CD14-positive monocyte (primary cell): ENCODE measurements at regions not wholly inside any gene's neighbourhood (a gene's known extent, or its start where the extent isn't known, plus 50 kb on each side); places are given as distances from the start of the nearest gene placed in this dataset.

Source experiments
- DNase-seq, 3 donors: peaks; one replicate each; pipeline ENCODE4 v3.0.0-alpha.2; 2011 to 2022
- H2AFZ ChIP-seq: 2 replicates; pipeline ENCODE4 v1.6.0; 2012; ENCODE audit warnings: mild to moderate bottlenecking, low read depth, low read length, inconsistent platforms; ENCODE audit not compliant: insufficient read depth, poor library complexity, severe bottlenecking
- H3K27ac ChIP-seq, 2 donors: 1 replicate in 1 of 2; 2 replicates in 1 of 2; pipeline ENCODE4 v1.5.1; 2012 to 2013; ENCODE audit warnings: low read length in 2 of 2, control low read depth in 1 of 2, inconsistent platforms in 1 of 2, low read depth in 1 of 2, mild to moderate bottlenecking in 1 of 2
- H3K27me3 ChIP-seq, 2 donors: one replicate each; pipeline versions ENCODE4 v1.6.0 to v1.6.1; 2011 to 2013; ENCODE audit warnings: low read length in 2 of 2; ENCODE audit not compliant: control insufficient read depth in 2 of 2, insufficient read depth in 2 of 2
- H3K36me3 ChIP-seq, 2 donors: replicated peaks in 1 of 2; 1 replicate in 1 of 2; 2 replicates in 1 of 2; pipeline versions ENCODE4 v1.5.1 to v1.6.1; 2012 to 2013; ENCODE audit warnings: low read length in 2 of 2, control low read depth in 1 of 2, inconsistent platforms in 1 of 2, mild to moderate bottlenecking in 1 of 2; ENCODE audit not compliant: insufficient read depth in 2 of 2, control insufficient read depth in 1 of 2
- H3K4me1 ChIP-seq, 2 donors: 1 replicate in 1 of 2; 2 replicates in 1 of 2; pipeline versions ENCODE4 v1.5.1 to v1.6.1; 2012 to 2013; ENCODE audit warnings: low read length in 2 of 2, control low read depth in 1 of 2, inconsistent platforms in 1 of 2, mild to moderate bottlenecking in 1 of 2, moderate library complexity in 1 of 2; ENCODE audit not compliant: insufficient read depth in 2 of 2, control insufficient read depth in 1 of 2
- H3K4me2 ChIP-seq: replicated peaks from 2 replicates; pipeline ENCODE3; 2012; ENCODE audit warnings: low read length, moderate library complexity, mild to moderate bottlenecking; ENCODE audit not compliant: poor library complexity, severe bottlenecking; ENCODE audit errors: extremely low read depth
- H3K4me3 ChIP-seq, 3 experiments: fragments of 200-600 bp in 1 of 3; sonication (generic) in 1 of 3; replicated peaks in 1 of 3; 1 replicate in 2 of 3; 2 replicates in 1 of 3; pipeline ENCODE4 v1.5.1; 2011 to 2013; ENCODE audit warnings: low read length in 3 of 3, mild to moderate bottlenecking in 3 of 3, control low read depth in 2 of 3, low read depth in 2 of 3, inconsistent platforms in 1 of 3, moderate library complexity in 1 of 3
- H3K79me2 ChIP-seq: 2 replicates; pipeline ENCODE4 v1.6.0; 2012; ENCODE audit warnings: mild to moderate bottlenecking, control low read depth, inconsistent platforms, low read length, moderate library complexity; ENCODE audit not compliant: insufficient read depth
- H3K9ac ChIP-seq: 2 replicates; pipeline ENCODE4 v1.6.0; 2017; ENCODE audit warnings: low read length, mild to moderate bottlenecking; ENCODE audit not compliant: insufficient read depth, poor library complexity, severe bottlenecking
- H3K9me3 ChIP-seq, 2 donors: replicated peaks in 1 of 2; 1 replicate in 1 of 2; 2 replicates in 1 of 2; pipeline versions ENCODE4 v1.5.1 to v1.6.1; 2012 to 2013; ENCODE audit warnings: low read length in 2 of 2, control low read depth in 1 of 2; ENCODE audit not compliant: control insufficient read depth in 1 of 2, insufficient read depth in 1 of 2
- H4K20me1 ChIP-seq: 2 replicates; pipeline ENCODE4 v1.6.0; 2012; ENCODE audit warnings: mild to moderate bottlenecking, low read length, control low read depth, moderate library complexity; ENCODE audit not compliant: insufficient read depth
- H3K27ac Mint-ChIP-seq, 7 donors: one replicate each; pipeline ENCODE4 v1.8.0; 2020; ENCODE audit warnings: mild to moderate bottlenecking in 7 of 7, mixed read lengths in 7 of 7, moderate library complexity in 6 of 7, inconsistent platforms in 2 of 7
- H3K27me3 Mint-ChIP-seq, 3 donors: one replicate each; pipeline ENCODE4 v1.8.0; 2021 to 2022; ENCODE audit warnings: low read depth in 3 of 3, mild to moderate bottlenecking in 3 of 3, mixed read lengths in 3 of 3, moderate library complexity in 3 of 3, inconsistent platforms in 1 of 3
- H3K36me3 Mint-ChIP-seq, 2 donors: one replicate each; pipeline ENCODE4 v1.8.0; 2020; ENCODE audit warnings: mixed read lengths in 2 of 2, inconsistent platforms in 1 of 2, mild to moderate bottlenecking in 1 of 2
- H3K4me1 Mint-ChIP-seq: one replicate; pipeline ENCODE4 v1.8.0; 2020; ENCODE audit warnings: mild to moderate bottlenecking, mixed read lengths
- H3K4me3 Mint-ChIP-seq, 2 donors: one replicate each; pipeline ENCODE4 v1.8.0; 2020; ENCODE audit warnings: mild to moderate bottlenecking in 2 of 2, mixed read lengths in 2 of 2, moderate library complexity in 1 of 2
- H3K9me3 Mint-ChIP-seq, 7 donors: one replicate each; pipeline ENCODE4 v1.8.0; 2020 to 2022; ENCODE audit warnings: mixed read lengths in 7 of 7, mild to moderate bottlenecking in 6 of 7, moderate library complexity in 6 of 7, inconsistent platforms in 2 of 7
- WGBS: methylation state at CpG from one replicate; pipeline ENCODE4 v1.1.5; 2013; ENCODE audit warnings: missing lambda C conversion rate; ENCODE audit not compliant: insufficient coverage; 5-methylcytosine and 5-hydroxymethylcytosine counted together
- intact Hi-C, 2 donors: fragments of 100-400 bp; cut with micrococcal nuclease; formaldehyde crosslinking; loops; one replicate each; pipeline versions ENCODE4 v1.15.0 to v1.15.1; 2023
- TF ChIP-seq, protein P1 (sequence below): fragments of 200-600 bp; IDR thresholded peaks from one replicate; pipeline ENCODE4 v1.8.0; 2022; ENCODE audit warnings: antibody characterized with exemption, mild to moderate bottlenecking

- peaks cover 0 to 8% (median 2%) of the 10 kb centered on the region in 7 donors for H3K9me3 Mint-ChIP-seq
- H3K4me1 Mint-ChIP-seq = peaks cover 6% of the 10 kb centered on the region
- H3K79me2 ChIP-seq = no peaks in the 10 kb centered on the region
- peaks cover 5 to 6% of the 10 kb centered on the region in 2 donors for H3K4me1 ChIP-seq
- H3K36me3 ChIP-seq = no peaks in the 10 kb centered on the region
- WGBS = 100% methylated on average over 1 of the region's 5 CpGs
- H3K27ac Mint-ChIP-seq = no peak overlapping the region
- no peak overlapping the region for H3K4me3 ChIP-seq
- H2AFZ ChIP-seq = no peak overlapping the region
- H3K36me3 Mint-ChIP-seq = no peaks in the 10 kb centered on the region
- TF ChIP-seq, protein P1, sequence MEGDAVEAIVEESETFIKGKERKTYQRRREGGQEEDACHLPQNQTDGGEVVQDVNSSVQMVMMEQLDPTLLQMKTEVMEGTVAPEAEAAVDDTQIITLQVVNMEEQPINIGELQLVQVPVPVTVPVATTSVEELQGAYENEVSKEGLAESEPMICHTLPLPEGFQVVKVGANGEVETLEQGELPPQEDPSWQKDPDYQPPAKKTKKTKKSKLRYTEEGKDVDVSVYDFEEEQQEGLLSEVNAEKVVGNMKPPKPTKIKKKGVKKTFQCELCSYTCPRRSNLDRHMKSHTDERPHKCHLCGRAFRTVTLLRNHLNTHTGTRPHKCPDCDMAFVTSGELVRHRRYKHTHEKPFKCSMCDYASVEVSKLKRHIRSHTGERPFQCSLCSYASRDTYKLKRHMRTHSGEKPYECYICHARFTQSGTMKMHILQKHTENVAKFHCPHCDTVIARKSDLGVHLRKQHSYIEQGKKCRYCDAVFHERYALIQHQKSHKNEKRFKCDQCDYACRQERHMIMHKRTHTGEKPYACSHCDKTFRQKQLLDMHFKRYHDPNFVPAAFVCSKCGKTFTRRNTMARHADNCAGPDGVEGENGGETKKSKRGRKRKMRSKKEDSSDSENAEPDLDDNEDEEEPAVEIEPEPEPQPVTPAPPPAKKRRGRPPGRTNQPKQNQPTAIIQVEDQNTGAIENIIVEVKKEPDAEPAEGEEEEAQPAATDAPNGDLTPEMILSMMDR = no peak
- no peak overlapping the region for H3K4me3 Mint-ChIP-seq
- no peak overlapping the region for H3K27ac ChIP-seq
- no peak overlapping the region for H3K4me2 ChIP-seq
- H3K27me3 Mint-ChIP-seq = no peaks in the 10 kb centered on the region
- intact Hi-C loops = no loop called here
- H3K27me3 ChIP-seq = no peaks in the 10 kb centered on the region
- no peak overlapping the region for H3K9ac ChIP-seq
- DNase-seq = no peak
- no peaks in the 10 kb centered on the region for H3K9me3 ChIP-seq
- H4K20me1 ChIP-seq = no peaks in the 10 kb centered on the region
These were observed 795.3 kb downstream of the VRK1 start for GRCh38 chr14:97592341-97592980.

GRCh38 chr14:97594306-97594705 is 797.1 kb downstream of the VRK1 start:
- Mint-ChIP-seq H3K9me3 (peaks cover 0 to 2% (median 0%) of the 10 kb centered on the region in 7 donors), H3K4me3 (no peak overlapping the region), H3K4me1 (peaks cover 6% of the 10 kb centered on the region), H3K36me3 (no peaks in the 10 kb centered on the region), H3K27ac (no peak overlapping the region), H3K27me3 (no peaks in the 10 kb centered on the region)
- no peaks in the 10 kb centered on the region for H4K20me1 ChIP-seq
- intact Hi-C loops = no loop called here
- no peak overlapping the region for H3K9ac ChIP-seq
- no peaks in the 10 kb centered on the region for H3K79me2 ChIP-seq
- H3K27ac ChIP-seq = no peak overlapping the region
- H3K36me3 ChIP-seq = no peaks in the 10 kb centered on the region
- no peak overlapping the region for H3K4me2 ChIP-seq
- no peaks in the 10 kb centered on the region for H3K27me3 ChIP-seq
- no CpG with 5 or more reads among the region's 1 CpG for WGBS
- no peak overlapping the region for H2AFZ ChIP-seq
- no peak overlapping the region for H3K4me3 ChIP-seq
- no peak for DNase-seq
- TF ChIP-seq, protein P1 = no peak
- H3K9me3 ChIP-seq = no peaks in the 10 kb centered on the region
- H3K4me1 ChIP-seq = peaks cover 5 to 6% of the 10 kb centered on the region in 2 donors
